ENCODE measurements at regions not wholly inside any gene's neighbourhood (a gene's known extent, or its start where the extent isn't known, plus 50 kb on each side); places are given as distances from the start of the nearest gene placed in this dataset.

DNA sequence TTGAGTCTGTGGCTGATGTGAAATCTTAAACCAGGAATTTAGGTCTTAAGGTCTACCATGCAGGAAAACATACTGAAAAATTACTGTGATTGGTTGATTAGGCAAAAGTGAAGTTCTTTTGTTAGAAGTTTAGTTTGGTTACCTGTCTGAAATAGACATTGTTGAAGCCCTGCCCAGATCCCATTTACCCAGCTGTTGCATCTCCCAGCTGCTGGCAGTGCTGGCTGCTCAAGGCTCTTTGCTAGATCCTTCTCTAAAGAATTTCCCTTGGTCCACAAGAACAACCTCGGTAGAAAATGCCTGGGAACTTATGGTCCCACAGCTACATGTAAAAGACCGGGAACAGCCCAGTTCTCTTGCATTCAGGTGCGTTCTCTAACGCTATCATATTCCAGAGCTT, 137.3 kb downstream of the EDEM1 start:
- no peaks in the 10 kb centered on the region for H3K9me3 ChIP-seq (ENCODE audit: control insufficient read depth, insufficient read depth, low read length)
- no peak overlapping the region for H3K27ac ChIP-seq (ENCODE audit: low read depth, low read length)
- H3K36me3 ChIP-seq (ENCODE audit: control insufficient read depth, insufficient read depth, low read length): no peaks in the 10 kb centered on the region
- H3K4me1 ChIP-seq (ENCODE audit: control insufficient read depth, insufficient read depth, low read length): peaks cover 8% of the 10 kb centered on the region; the same call in 1 of the 2 replicates
- H3K9ac ChIP-seq (ENCODE audit: low read depth, low read length): no peak overlapping the region
- H3K4me3 ChIP-seq (ENCODE audit: low read depth, low read length): no peak overlapping the region
- no peaks in the 10 kb centered on the region for H3K27me3 ChIP-seq (ENCODE audit: control insufficient read depth, insufficient read depth, low read length)

GRCh38 chr3:5330152-5330810, 142.8 kb downstream of the EDEM1 start:
- no peaks in the 10 kb centered on the region for H3K4me1 ChIP-seq (ENCODE audit: control insufficient read depth, insufficient read depth, low read length)
- no peaks in the 10 kb centered on the region for H3K36me3 ChIP-seq (ENCODE audit: control insufficient read depth, insufficient read depth, low read length)
- H3K27ac ChIP-seq (ENCODE audit: low read depth, low read length): no peak overlapping the region
- H3K27me3 ChIP-seq (ENCODE audit: control insufficient read depth, insufficient read depth, low read length): no peaks in the 10 kb centered on the region
- no peak overlapping the region for H3K4me3 ChIP-seq (ENCODE audit: low read depth, low read length)
- no peaks in the 10 kb centered on the region for H3K9me3 ChIP-seq (ENCODE audit: control insufficient read depth, insufficient read depth, low read length)
- H3K9ac ChIP-seq (ENCODE audit: low read depth, low read length): no peak overlapping the region

- Histone ChIP-seq H3K36me3 (ENCODE audit: control insufficient read depth, insufficient read depth, low read length) (no peaks in the 10 kb centered on the region), H3K4me1 (ENCODE audit: control insufficient read depth, insufficient read depth, low read length) (no peaks in the 10 kb centered on the region), H3K9me3 (ENCODE audit: control insufficient read depth, insufficient read depth, low read length) (no peaks in the 10 kb centered on the region), H3K27ac (ENCODE audit: low read depth, low read length) (no peak overlapping the region), H3K9ac (ENCODE audit: low read depth, low read length) (no peak overlapping the region), H3K4me3 (ENCODE audit: low read depth, low read length) (no peak overlapping the region), H3K27me3 (ENCODE audit: control insufficient read depth, insufficient read depth, low read length) (no peaks in the 10 kb centered on the region)
These were observed 144.2 kb downstream of the EDEM1 start for GRCh38 chr3:5331567-5332269.

DNA sequence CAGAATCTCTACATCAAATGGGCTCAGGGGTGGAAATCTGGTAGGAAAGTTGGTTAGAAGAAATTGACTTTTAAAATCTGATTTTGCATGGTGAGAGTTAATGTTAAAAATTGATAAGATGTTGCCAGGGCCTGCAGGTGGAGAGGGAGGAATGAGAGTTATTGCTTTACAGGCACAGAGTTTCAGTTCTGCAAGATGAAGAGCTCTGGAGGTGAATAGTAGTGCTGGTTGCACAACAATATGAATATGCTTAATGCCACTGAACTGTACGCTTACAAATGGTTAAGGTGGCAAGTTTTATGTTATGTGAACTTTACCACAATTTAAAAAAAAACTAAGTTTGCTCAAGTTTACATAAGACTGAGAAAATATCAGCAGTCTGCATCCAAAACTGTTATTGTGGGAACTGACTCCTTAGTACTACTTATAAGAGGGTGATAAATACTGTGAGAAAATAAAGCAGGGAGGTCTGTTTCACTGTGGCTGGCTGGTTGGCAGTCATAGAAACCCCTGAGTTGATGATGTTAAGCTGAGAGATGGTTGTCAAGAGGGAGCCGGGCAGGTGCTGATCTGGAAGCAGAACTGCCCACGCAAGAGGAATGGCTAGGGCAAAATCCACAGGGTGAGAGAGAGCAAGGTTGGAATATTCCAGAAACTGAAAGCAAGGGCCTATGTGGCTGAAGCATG, 144.9 kb downstream of the EDEM1 start:
- Histone ChIP-seq H3K9me3 (ENCODE audit: control insufficient read depth, insufficient read depth, low read length) (no peaks in the 10 kb centered on the region), H3K27ac (ENCODE audit: low read depth, low read length) (no peak overlapping the region), H3K4me1 (ENCODE audit: control insufficient read depth, insufficient read depth, low read length) (no peaks in the 10 kb centered on the region), H3K4me3 (ENCODE audit: low read depth, low read length) (no peak overlapping the region), H3K36me3 (ENCODE audit: control insufficient read depth, insufficient read depth, low read length) (no peaks in the 10 kb centered on the region), H3K27me3 (ENCODE audit: control insufficient read depth, insufficient read depth, low read length) (no peaks in the 10 kb centered on the region), H3K9ac (ENCODE audit: low read depth, low read length) (no peak overlapping the region)

GRCh38 chr3:5339967-5340535, 152.5 kb downstream of the EDEM1 start:
- no peak overlapping the region for H3K27ac ChIP-seq (ENCODE audit: low read depth, low read length)
- H3K4me3 ChIP-seq (ENCODE audit: low read depth, low read length): no peak overlapping the region
- H3K9me3 ChIP-seq (ENCODE audit: control insufficient read depth, insufficient read depth, low read length): no peaks in the 10 kb centered on the region
- H3K9ac ChIP-seq (ENCODE audit: low read depth, low read length): no peak overlapping the region
- H3K27me3 ChIP-seq (ENCODE audit: control insufficient read depth, insufficient read depth, low read length): no peaks in the 10 kb centered on the region
- H3K36me3 ChIP-seq (ENCODE audit: control insufficient read depth, insufficient read depth, low read length): no peaks in the 10 kb centered on the region
- no peaks in the 10 kb centered on the region for H3K4me1 ChIP-seq (ENCODE audit: control insufficient read depth, insufficient read depth, low read length)

DNA sequence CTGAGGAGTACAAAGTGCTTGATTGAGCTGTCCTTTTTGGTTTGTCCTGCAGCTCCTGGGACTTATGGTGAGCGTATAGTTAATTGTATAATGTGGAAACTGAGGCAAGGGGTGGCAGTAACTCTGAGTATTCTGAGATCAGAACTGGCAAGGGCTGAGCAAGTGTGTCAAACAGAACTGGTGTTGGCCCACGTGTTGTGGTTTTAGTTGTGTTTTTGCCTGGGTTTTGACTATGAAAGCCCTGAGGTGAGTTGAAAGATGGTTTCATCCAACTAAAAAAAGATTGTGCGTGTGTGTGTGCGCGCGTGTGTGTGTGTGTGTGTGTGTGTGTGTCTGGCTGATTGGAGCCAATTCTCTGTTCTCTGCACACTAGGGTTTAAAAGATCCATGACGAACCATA, 154.1 kb downstream of the EDEM1 start:
- no peaks in the 10 kb centered on the region for H3K27me3 ChIP-seq (ENCODE audit: control insufficient read depth, insufficient read depth, low read length)
- no peak overlapping the region for H3K9ac ChIP-seq (ENCODE audit: low read depth, low read length)
- H3K36me3 ChIP-seq (ENCODE audit: control insufficient read depth, insufficient read depth, low read length): no peaks in the 10 kb centered on the region
- no peaks in the 10 kb centered on the region for H3K9me3 ChIP-seq (ENCODE audit: control insufficient read depth, insufficient read depth, low read length)
- no peak overlapping the region for H3K4me3 ChIP-seq (ENCODE audit: low read depth, low read length)
- H3K27ac ChIP-seq (ENCODE audit: low read depth, low read length): no peak overlapping the region
- no peaks in the 10 kb centered on the region for H3K4me1 ChIP-seq (ENCODE audit: control insufficient read depth, insufficient read depth, low read length)

DNA sequence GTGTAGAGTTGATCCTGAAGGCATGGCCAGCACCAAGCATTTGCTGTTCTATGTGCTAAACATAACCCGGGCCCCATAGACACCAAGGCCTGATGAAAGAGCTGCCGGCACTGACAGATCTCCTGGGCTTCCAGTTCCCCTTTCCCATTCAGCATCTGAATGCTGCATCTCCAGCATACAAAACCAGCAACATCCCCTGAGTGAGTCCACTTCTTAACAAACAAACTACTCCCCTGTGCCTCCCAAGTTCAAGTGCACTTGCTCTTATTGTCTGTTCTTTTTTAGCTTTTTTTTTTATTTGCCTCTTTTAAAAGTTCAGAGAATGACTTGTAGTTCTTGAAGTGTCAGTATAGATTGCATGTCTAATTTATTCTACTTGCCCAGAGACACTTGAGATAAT, 156.0 kb downstream of the EDEM1 start:
- Histone ChIP-seq H3K9ac (ENCODE audit: low read depth, low read length) (no peak overlapping the region), H3K4me3 (ENCODE audit: low read depth, low read length) (no peak overlapping the region), H3K27me3 (ENCODE audit: control insufficient read depth, insufficient read depth, low read length) (no peaks in the 10 kb centered on the region), H3K4me1 (ENCODE audit: control insufficient read depth, insufficient read depth, low read length) (no peaks in the 10 kb centered on the region), H3K27ac (ENCODE audit: low read depth, low read length) (no peak overlapping the region), H3K9me3 (ENCODE audit: control insufficient read depth, insufficient read depth, low read length) (no peaks in the 10 kb centered on the region), H3K36me3 (ENCODE audit: control insufficient read depth, insufficient read depth, low read length) (no peaks in the 10 kb centered on the region)

DNA sequence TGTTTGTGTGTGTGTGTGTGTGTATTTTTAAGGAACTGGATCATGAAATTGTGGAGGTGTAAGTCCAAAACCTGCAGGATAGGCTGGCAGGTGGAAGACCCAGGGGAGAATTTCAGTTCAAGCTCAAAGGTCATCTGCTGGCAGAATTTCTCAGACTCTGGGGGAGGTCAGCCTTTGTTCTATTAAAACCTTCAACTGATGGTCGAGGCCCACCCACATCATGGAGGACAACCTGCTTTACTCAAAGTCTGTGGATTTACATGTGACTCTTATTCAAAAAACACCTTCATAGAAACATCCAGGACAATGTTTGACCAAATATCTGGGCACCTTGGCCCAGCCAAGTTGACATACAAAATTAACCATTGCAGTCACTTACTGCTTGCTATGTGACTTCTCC, 157.2 kb downstream of the EDEM1 start:
- Histone ChIP-seq H3K27me3 (ENCODE audit: control insufficient read depth, insufficient read depth, low read length) (no peaks in the 10 kb centered on the region), H3K4me3 (ENCODE audit: low read depth, low read length) (no peak overlapping the region), H3K9ac (ENCODE audit: low read depth, low read length) (no peak overlapping the region), H3K27ac (ENCODE audit: low read depth, low read length) (no peak overlapping the region), H3K4me1 (ENCODE audit: control insufficient read depth, insufficient read depth, low read length) (no peaks in the 10 kb centered on the region), H3K9me3 (ENCODE audit: control insufficient read depth, insufficient read depth, low read length) (no peaks in the 10 kb centered on the region), H3K36me3 (ENCODE audit: control insufficient read depth, insufficient read depth, low read length) (no peaks in the 10 kb centered on the region)

- no peak overlapping the region for H3K9ac ChIP-seq (ENCODE audit: low read depth, low read length)
These were observed 160.0 kb downstream of the EDEM1 start for GRCh38 chr3:5347486-5347885.

DNA sequence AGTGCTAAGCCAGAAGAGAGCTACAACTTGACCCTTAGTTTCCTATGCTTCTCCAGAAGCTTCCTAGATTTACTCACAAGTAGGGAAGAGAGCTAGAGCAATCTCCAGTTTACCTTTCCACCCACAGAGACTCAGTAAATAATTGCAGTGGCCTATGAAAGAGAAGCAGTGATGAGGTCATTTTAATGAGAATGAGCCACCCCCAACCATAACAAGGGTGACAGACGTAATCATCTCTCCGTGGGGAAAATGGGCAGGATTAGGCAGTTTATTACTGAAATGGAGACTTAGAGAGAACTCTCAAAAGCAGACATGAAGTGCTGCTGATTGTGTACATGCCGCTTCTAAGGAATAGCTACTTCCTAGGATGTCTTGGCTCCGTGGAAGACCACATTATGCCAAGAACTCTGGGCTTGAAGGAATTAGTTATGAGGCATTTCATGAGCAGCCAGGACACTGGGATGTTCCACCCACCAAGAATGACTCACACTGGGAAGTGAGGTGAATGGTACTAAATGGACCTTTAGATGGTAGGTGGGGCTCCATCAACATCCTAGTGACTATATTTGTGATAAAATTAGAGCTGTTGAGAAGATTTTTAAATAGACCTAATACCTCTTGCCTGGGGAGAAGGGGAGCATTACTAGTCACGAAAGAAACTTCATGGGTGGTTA, 160.9 kb downstream of the EDEM1 start:
- Histone ChIP-seq H3K4me1 (ENCODE audit: control insufficient read depth, insufficient read depth, low read length) (no peaks in the 10 kb centered on the region), H3K27me3 (ENCODE audit: control insufficient read depth, insufficient read depth, low read length) (no peaks in the 10 kb centered on the region), H3K27ac (ENCODE audit: low read depth, low read length) (no peak overlapping the region), H3K9me3 (ENCODE audit: control insufficient read depth, insufficient read depth, low read length) (no peaks in the 10 kb centered on the region), H3K36me3 (ENCODE audit: control insufficient read depth, insufficient read depth, low read length) (no peaks in the 10 kb centered on the region), H3K4me3 (ENCODE audit: low read depth, low read length) (no peak overlapping the region), H3K9ac (ENCODE audit: low read depth, low read length) (no peak overlapping the region)

More at GRCh38 chr3:5347486-5347885, 160.0 kb downstream of the EDEM1 start:
- no peaks in the 10 kb centered on the region for H3K9me3 ChIP-seq (ENCODE audit: control insufficient read depth, insufficient read depth, low read length)
- H3K4me3 ChIP-seq (ENCODE audit: low read depth, low read length): no peak overlapping the region
- no peaks in the 10 kb centered on the region for H3K27me3 ChIP-seq (ENCODE audit: control insufficient read depth, insufficient read depth, low read length)
- no peak overlapping the region for H3K27ac ChIP-seq (ENCODE audit: low read depth, low read length)
- H3K4me1 ChIP-seq (ENCODE audit: control insufficient read depth, insufficient read depth, low read length): no peaks in the 10 kb centered on the region
- H3K36me3 ChIP-seq (ENCODE audit: control insufficient read depth, insufficient read depth, low read length): no peaks in the 10 kb centered on the region

Measured in HUES48 (cell line).